Fibroblast of lung (primary cell): ENCODE measurements at regions not wholly inside any gene's neighbourhood (a gene's known extent, or its start where the extent isn't known, plus 50 kb on each side); places are given as distances from the start of the nearest gene placed in this dataset.

Source experiments
- CTCF ChIP-seq, 2 donors: IDR thresholded peaks in 1 of 2; conservative IDR thresholded peaks in 1 of 2; 1 replicate in 1 of 2; 2 replicates in 1 of 2; pipeline ENCODE4 v1.5.1; 2011 to 2012; ENCODE audit warnings: low read length in 2 of 2, control low read depth in 1 of 2, inconsistent platforms in 1 of 2, low read depth in 1 of 2, mild to moderate bottlenecking in 1 of 2
- EZH2 ChIP-seq: IDR thresholded peaks from 2 replicates; pipeline ENCODE4 v1.5.1; 2012; ENCODE audit warnings: low read length, control low read depth, mild to moderate bottlenecking; ENCODE audit errors: missing control alignments

- TF ChIP-seq CTCF (conservative IDR thresholded peaks at IDR 0.05 in 1 of 2, IDR thresholded peaks at IDR 0.05 in 1 of 2; ENCODE audit: low read depth in 1 of 2, low read length in 2 of 2) (no peak), EZH2 (no peak)
These were observed 137.9 kb upstream of the LSM8 start for GRCh38 chr7:118046086-118046485.
